IPS-NIHi11 (cell line): ENCODE measurements at regions not wholly inside any gene's neighbourhood (a gene's known extent, or its start where the extent isn't known, plus 50 kb on each side); places are given as distances from the start of the nearest gene placed in this dataset.
"Not testable (repeated sequence)": the region's sequence is repeated elsewhere in the genome, so short reads cannot be mapped to it uniquely, and the experiment has no call there.

Source experiments
- DNase-seq: peaks from one replicate; pipeline ENCODE4 v3.0.0; 2012; ENCODE audit warnings: mixed read lengths, low spot score

- DNase-seq, result no peak
Measured at GRCh38 chr6:112649853-112650252, 302.7 kb downstream of the RFPL4B start.

GRCh38 chr6:112651239-112651638 is 304.1 kb downstream of the RFPL4B start:
- DNase-seq, result no peak

DNA sequence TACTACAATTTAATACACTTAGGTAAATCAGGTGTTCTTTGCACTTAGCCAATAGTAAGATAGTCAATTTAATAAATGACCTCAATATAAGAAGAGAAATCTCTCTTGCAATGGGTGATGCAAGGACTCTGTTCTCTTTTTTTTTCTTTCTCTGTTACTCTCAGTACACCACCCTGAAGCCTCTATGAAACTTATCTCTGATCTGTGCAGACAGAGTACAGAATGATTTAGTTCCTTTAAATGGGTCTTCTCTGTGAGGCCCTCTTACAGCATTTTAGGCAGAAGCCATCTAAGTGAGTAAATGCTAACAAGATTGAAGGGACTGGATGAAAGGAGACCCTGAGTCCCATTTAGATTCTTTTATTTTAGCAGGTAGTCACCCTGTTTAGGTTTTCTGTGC is 312.8 kb downstream of the RFPL4B start:
- no peak for DNase-seq

GRCh38 chr6:112660626-112661025 is 313.5 kb downstream of the RFPL4B start:
- DNase-seq, result no peak

DNA sequence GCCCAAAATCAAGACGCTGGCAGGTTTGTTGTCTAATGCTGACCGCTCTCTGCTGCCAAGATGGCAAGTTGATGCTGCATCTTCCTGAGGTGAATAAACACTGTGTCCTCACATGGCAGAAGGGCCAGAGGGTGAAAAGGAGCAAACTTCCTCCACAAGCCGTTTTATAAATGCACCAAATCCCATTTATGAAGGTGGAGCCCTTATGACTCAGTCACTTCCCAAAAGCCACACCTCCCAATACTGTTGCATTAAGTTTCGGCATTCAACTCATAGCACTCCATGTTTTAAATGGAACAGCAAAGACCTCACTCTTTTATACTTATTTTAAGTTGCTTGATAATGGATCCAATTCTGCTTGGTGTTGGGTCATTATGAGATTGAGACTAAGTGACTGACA is 316.6 kb downstream of the RFPL4B start:
- no peak for DNase-seq

- DNase-seq, result no peak
Measured at GRCh38 chr6:112665114-112665513, 318.0 kb downstream of the RFPL4B start.

- no peak for DNase-seq
Measured at GRCh38 chr6:112665815-112666214, 318.7 kb downstream of the RFPL4B start.

DNA sequence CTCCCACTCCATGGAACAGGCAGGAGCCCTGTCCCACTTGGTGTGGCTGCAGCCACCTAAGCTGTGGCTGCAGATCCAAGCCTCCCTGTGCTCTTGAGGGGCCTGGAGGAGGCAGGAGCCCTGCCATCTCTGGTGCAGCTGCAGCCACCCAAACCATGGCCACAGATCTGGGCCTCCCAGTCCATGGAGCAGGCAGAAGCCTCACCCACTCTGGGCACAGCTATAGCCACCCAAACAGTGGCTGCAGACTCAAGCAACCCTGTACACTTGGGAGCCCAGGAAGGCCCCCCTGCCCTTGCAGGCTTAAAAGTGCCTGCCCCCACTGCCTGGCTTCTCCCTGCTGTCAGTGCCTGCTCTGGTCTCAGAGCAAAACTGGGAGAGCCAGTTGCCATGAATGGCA is 320.3 kb downstream of the RFPL4B start:
- no peak for DNase-seq

- DNase-seq, result no peak
Measured at GRCh38 chr6:112680091-112680490, 333.0 kb downstream of the RFPL4B start.

DNA sequence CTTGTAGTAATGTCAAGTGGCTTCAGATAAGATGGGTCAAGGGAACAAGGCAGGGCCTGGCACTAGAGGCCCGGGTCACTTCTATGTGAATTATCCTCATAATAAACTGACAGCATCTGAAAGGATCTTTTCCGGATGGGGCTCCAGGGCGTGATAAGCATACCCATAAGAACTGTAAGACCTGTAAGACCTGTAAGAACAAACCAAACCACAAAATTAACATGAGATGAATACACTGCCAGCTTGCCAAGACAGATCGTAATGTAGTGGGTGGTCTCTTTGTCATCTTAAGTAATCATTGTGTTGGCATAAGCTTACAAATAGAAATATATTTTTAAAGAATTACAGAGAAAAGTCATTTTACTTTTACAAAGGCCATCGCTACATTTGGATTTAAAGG is 334.9 kb downstream of the RFPL4B start:
- no peak for DNase-seq

GRCh38 chr6:112683106-112683505 is 336.0 kb downstream of the RFPL4B start:
- DNase-seq, result no peak

GRCh38 chr6:112683926-112684325 is 336.8 kb downstream of the RFPL4B start:
- no peak for DNase-seq

DNA sequence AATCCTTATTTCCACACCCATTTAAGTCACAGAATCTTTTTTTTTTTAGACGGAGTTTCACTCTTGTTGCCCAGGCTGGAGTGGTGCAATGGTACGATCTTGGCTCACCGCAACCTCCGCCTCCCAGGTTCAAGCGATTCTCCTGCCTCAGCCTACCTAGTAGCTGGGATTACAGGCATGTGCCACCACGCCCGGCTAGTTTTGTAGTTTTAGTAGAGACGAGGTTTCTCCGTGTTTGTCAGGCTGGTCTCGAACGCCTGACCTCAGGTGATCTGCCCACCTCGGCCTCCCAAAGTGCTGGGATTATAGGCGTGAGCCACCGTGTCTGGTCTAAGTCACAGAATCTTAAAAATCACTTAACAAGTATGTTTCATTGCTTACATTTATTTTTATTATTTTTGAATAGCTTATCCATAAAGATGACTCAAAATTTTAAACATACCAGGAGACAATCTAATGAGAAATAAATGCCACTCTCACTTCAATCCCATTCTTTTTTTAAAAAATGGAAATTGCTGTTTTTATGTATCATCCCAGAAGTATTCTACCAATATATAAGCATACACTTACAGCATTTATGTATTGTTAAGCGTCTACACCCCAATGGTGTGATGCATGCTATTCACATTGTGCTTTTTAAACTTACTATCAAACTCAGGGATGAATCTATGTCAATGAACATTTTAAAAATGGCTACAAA is 338.5 kb downstream of the RFPL4B start:
- not testable (repeated sequence) for DNase-seq

DNA sequence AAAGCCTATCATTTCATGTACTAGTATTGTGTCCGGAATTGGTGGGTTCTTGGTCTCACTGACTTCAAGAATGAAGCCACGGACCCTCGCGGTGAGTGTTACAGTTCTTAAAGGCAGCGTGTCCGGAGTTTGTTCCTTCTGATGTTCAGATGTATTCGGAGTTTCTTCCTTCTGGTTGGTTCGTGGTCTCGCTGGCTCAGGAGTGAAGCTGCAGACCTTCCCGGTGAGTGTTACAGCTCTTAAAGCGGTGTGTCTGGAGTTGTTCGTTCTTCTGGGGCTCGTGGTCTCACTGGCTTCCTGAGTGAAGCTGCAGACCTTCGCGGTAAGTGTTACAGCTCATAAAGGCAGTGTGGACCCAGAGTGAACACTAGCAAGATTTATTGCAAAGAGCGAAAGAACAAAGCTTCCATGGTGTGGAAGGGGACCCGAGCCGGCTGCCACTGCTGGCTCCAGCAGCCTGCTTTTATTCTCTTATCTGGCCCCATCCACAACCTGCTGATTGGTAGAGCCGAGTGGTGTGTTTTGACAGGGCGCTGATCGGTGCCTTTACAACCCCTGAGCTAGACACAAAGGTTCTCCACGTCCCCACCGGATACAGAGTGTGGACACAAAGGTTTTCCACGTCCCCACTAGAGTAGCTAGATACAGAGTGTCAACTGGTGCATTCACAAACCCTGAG is 341.5 kb downstream of the RFPL4B start:
- DNase-seq, result not testable (repeated sequence)

DNA sequence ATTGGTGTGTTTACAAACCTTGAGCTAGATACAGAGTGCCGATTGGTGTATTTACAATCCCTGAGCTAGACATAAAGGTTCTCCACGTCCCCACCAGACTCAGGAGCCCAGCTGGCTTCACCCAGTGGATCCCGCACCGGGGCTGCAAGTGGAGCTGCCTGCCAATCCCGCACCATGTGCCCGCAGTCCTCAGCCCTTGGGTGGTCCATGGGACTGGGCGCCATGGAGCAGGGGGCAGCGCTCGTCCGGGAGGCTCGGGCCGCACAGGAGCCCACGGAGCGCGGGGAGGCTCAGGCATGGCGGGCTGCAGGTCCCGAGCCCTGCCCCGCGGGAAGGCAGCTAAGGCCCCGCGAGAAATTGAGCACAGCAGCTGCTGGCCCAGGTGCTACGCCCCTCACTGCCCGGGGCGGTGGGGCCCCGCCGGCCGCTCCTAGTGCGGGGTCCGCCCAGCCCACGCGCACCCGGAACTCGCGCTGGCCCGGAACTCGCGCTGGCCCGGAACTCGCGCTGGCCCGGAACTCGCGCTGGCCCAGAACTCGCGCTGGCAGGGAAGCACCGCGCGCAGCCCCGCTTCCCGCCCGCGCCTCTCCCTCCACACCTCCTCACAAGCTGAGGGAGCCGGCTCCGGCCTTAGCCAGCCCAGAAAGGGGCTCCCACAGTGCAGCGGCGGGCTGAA is 342.2 kb downstream of the RFPL4B start:
- DNase-seq, result not testable (repeated sequence)

DNA sequence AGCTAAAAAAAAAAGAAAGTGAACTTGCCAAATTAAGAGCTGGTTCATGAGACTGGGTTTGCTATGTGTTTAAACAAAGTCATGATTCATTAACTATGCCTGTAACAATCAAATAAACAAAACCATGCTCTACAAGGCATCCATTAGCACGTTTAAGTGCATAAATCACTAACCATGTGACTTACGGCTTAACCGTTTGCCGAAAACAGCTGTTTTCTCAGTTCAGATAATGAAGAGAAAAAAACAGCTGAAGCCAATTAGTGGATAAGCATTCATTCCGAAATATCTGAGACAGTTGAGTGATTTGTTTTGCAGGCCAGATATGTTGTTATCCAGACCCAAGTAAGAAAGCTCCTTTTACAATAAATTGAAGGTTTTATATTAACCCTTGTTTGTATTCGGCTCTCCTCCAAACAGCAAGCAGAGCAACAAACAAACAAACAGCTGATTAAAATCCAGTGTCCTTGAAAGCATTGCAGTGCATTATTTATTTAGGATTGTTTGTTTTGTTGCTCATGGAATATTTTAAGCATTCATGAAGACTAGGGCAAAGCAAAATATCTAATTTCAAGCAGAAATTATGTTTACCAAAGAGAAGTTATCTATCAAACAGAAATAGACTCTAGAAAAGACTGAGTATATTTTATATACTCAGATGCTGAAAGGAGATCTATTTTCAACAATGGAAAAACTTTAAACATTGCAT is 343.5 kb downstream of the RFPL4B start:
- no peak for DNase-seq

- no peak for DNase-seq
Measured at GRCh38 chr6:112691289-112691688, 344.2 kb downstream of the RFPL4B start.

GRCh38 chr6:112695001-112695400 is 347.9 kb downstream of the RFPL4B start:
- no peak for DNase-seq

DNA sequence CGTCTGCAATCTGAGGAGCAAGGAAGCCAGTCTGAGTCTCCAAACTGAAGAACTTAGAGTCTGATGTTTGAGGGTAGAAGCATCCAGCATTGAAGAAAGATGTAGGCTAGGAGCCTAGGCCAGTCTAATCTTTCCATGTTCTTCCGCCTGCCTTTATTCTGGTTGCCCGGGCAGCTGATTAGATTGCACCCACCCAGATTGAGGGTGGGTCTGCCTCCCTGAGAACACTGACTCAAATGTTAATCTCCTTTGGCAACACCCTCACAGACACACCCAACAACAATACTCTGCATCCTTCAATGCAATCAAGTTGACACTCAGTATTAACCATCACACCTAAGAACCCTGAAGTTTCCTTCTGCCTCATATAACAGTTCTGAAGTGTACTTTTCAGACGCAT is 350.1 kb downstream of the RFPL4B start:
- no peak for DNase-seq

- DNase-seq, result peak; percentile 25
Measured at GRCh38 chr6:112701201-112701600, 354.1 kb downstream of the RFPL4B start.

GRCh38 chr6:112710710-112711109 is 363.6 kb downstream of the RFPL4B start:
- DNase-seq, result no peak

- no peak for DNase-seq
Measured at GRCh38 chr6:112713402-112713801, 366.3 kb downstream of the RFPL4B start.

DNA sequence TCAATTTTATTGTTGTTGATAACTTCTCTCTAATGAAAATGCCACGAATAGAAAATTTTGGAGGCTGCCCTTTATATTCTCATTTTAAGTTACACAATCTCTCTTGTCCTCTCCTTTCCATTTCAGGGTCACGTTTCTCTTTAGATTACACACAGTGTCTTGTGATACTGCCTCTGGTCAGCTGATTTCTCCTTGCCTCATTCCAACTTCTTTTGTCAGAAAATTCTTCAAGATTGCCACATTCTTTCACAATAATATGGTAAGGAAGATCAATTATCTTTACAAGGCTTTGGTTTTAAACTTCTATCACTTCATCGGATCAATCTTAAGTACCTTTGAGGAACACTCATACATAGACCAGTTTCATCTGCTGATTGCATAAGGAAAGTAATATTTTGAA is 370.3 kb downstream of the RFPL4B start:
- DNase-seq, result no peak
